GM21390 (cell line): ENCODE measurements at regions not wholly inside any gene's neighbourhood (a gene's known extent, or its start where the extent isn't known, plus 50 kb on each side); places are given as distances from the start of the nearest gene placed in this dataset.

Source experiments
- ATAC-seq: cut with Tn5 transposase; IDR thresholded peaks from one replicate; pipeline ENCODE4 v1.9.1; 2021; ENCODE audit not compliant: unreplicated experiment

GRCh38 chr18:39550701-39551100, 1985.1 kb upstream of the CELF4 start:
- no peak for ATAC-seq

GRCh38 chr18:39549144-39549543, 1983.5 kb upstream of the CELF4 start:
- no peak for ATAC-seq

GRCh38 chr18:39531659-39532058, 1966.1 kb upstream of the CELF4 start:
- no peak for ATAC-seq

GRCh38 chr18:39529358-39529757, 1963.8 kb upstream of the CELF4 start:
- no peak for ATAC-seq

GRCh38 chr18:39527465-39527864, 1961.9 kb upstream of the CELF4 start:
- no peak for ATAC-seq

- no peak for ATAC-seq
These were observed 1958.8 kb upstream of the CELF4 start for GRCh38 chr18:39524370-39524769.

GRCh38 chr18:39523281-39523680, 1957.7 kb upstream of the CELF4 start:
- ATAC-seq = no peak

- no peak for ATAC-seq
These were observed 1955.6 kb upstream of the CELF4 start for GRCh38 chr18:39521164-39521563.

GRCh38 chr18:39519741-39520140, 1954.1 kb upstream of the CELF4 start:
- ATAC-seq = no peak

- ATAC-seq = no peak
These were observed 1949.7 kb upstream of the CELF4 start for GRCh38 chr18:39515299-39515698.

GRCh38 chr18:39513186-39513585, 1947.6 kb upstream of the CELF4 start:
- ATAC-seq = no peak

- ATAC-seq = no peak
These were observed 1941.2 kb upstream of the CELF4 start for GRCh38 chr18:39506581-39507330.

- ATAC-seq = no peak
These were observed 1934.7 kb upstream of the CELF4 start for GRCh38 chr18:39500306-39500705.

GRCh38 chr18:39497821-39498220, 1932.2 kb upstream of the CELF4 start:
- no peak for ATAC-seq

- no peak for ATAC-seq
These were observed 1931.4 kb upstream of the CELF4 start for GRCh38 chr18:39496986-39497385.

- no peak for ATAC-seq
These were observed 1928.8 kb upstream of the CELF4 start for GRCh38 chr18:39494211-39494896.

GRCh38 chr18:39491408-39491807, 1925.8 kb upstream of the CELF4 start:
- ATAC-seq = no peak

- no peak for ATAC-seq
These were observed 1923.8 kb upstream of the CELF4 start for GRCh38 chr18:39489431-39489830.

GRCh38 chr18:39487932-39488331, 1922.3 kb upstream of the CELF4 start:
- no peak for ATAC-seq

- ATAC-seq = no peak
These were observed 1920.7 kb upstream of the CELF4 start for GRCh38 chr18:39486268-39486667.

- no peak for ATAC-seq
These were observed 1920.1 kb upstream of the CELF4 start for GRCh38 chr18:39485696-39486095.

- no peak for ATAC-seq
These were observed 1915.7 kb upstream of the CELF4 start for GRCh38 chr18:39481281-39481680.
